ENCODE measurements at regions not wholly inside any gene's neighbourhood (a gene's known extent, or its start where the extent isn't known, plus 50 kb on each side); places are given as distances from the start of the nearest gene placed in this dataset.

- no peaks in the 10 kb centered on the region for H3K9me3 Mint-ChIP-seq (ENCODE audit: low read depth)
- TF ChIP-seq, protein P1, sequence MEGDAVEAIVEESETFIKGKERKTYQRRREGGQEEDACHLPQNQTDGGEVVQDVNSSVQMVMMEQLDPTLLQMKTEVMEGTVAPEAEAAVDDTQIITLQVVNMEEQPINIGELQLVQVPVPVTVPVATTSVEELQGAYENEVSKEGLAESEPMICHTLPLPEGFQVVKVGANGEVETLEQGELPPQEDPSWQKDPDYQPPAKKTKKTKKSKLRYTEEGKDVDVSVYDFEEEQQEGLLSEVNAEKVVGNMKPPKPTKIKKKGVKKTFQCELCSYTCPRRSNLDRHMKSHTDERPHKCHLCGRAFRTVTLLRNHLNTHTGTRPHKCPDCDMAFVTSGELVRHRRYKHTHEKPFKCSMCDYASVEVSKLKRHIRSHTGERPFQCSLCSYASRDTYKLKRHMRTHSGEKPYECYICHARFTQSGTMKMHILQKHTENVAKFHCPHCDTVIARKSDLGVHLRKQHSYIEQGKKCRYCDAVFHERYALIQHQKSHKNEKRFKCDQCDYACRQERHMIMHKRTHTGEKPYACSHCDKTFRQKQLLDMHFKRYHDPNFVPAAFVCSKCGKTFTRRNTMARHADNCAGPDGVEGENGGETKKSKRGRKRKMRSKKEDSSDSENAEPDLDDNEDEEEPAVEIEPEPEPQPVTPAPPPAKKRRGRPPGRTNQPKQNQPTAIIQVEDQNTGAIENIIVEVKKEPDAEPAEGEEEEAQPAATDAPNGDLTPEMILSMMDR (IDR thresholded peaks at IDR 0.05): no peak
- H3K27me3 Mint-ChIP-seq (ENCODE audit: low read depth): no peaks in the 10 kb centered on the region
- no peak for DNase-seq (ENCODE audit: low spot score)
- peaks cover 28% of the 10 kb centered on the region for H3K4me1 Mint-ChIP-seq (ENCODE audit: low read depth)
- H3K36me3 Mint-ChIP-seq (ENCODE audit: low read depth): no peaks in the 10 kb centered on the region
- H3K4me3 Mint-ChIP-seq (ENCODE audit: unreplicated experiment): no peak overlapping the region
- no peak overlapping the region for H3K27ac Mint-ChIP-seq (ENCODE audit: unreplicated experiment)
Observed at GRCh38 chr6:55696501-55696900, 117.5 kb upstream of the HMGCLL1 start.

- TF ChIP-seq, protein P1 (IDR thresholded peaks at IDR 0.05): no peak
- peak overlapping the region; percentile 28 for H3K27ac Mint-ChIP-seq (ENCODE audit: unreplicated experiment)
Observed at GRCh38 chr6:55696041-55696440, 117.0 kb upstream of the HMGCLL1 start.

DNA sequence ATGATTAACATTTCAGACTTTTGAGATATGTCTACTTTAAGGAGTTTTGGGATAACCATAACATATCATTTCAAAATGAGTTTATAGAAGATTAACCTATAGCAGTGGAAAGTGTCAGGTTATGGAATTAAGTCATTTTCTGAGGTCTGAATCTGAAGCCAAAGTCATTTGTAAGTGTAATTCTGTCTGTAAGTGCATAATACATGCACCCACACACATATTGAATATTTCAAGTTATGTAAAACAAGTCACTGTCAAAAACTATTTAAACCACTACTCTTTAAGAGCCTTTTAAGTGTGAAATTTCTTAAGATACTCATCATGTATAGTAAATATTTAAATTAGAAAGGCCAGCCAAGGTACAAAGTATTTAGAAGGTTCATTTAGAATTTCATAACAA is 115.8 kb upstream of the HMGCLL1 start:
- no peak overlapping the region for H3K27ac Mint-ChIP-seq (ENCODE audit: unreplicated experiment)
- H3K9me3 Mint-ChIP-seq (ENCODE audit: low read depth): no peaks in the 10 kb centered on the region
- H3K27me3 Mint-ChIP-seq (ENCODE audit: low read depth): no peaks in the 10 kb centered on the region
- TF ChIP-seq, protein P1 (IDR thresholded peaks at IDR 0.05): no peak
- no peak overlapping the region for H3K4me3 Mint-ChIP-seq (ENCODE audit: unreplicated experiment)
- DNase-seq (ENCODE audit: low spot score): no peak
- peaks cover 28% of the 10 kb centered on the region for H3K4me1 Mint-ChIP-seq (ENCODE audit: low read depth)
- H3K36me3 Mint-ChIP-seq (ENCODE audit: low read depth): no peaks in the 10 kb centered on the region

More at GRCh38 chr6:55696041-55696440, 117.0 kb upstream of the HMGCLL1 start:
- no peak for DNase-seq (ENCODE audit: low spot score)
- Mint-ChIP-seq H3K27me3 (ENCODE audit: low read depth) (no peaks in the 10 kb centered on the region), H3K9me3 (ENCODE audit: low read depth) (no peaks in the 10 kb centered on the region), H3K36me3 (ENCODE audit: low read depth) (no peaks in the 10 kb centered on the region), H3K4me1 (ENCODE audit: low read depth) (peaks cover 28% of the 10 kb centered on the region), H3K4me3 (ENCODE audit: unreplicated experiment) (no peak overlapping the region)

GRCh38 chr6:55694148-55694547 is 115.2 kb upstream of the HMGCLL1 start:
- DNase-seq (ENCODE audit: low spot score): no peak

DNA sequence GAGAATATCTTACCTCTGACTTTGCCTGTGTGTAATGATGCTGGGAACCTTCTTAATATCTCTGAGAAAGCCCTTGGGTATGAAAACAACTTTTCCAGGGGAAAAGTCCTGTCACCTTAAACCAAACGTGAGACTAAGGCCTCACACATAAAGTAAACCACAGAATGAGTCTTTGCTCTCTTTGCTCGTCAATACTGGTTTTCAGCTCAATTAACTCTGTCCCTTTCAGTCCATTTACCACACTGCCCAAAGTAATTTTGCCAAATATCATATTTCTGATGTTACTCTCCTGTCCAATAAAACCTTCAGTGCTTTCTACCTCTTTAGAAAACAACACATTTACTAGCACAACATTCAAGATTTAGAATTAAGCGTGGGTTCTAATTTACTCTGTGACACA is 100.5 kb upstream of the HMGCLL1 start:
- no peaks in the 10 kb centered on the region for H3K36me3 Mint-ChIP-seq (ENCODE audit: low read depth)
- H3K27ac Mint-ChIP-seq (ENCODE audit: unreplicated experiment): no peak overlapping the region
- TF ChIP-seq, protein P1 (IDR thresholded peaks at IDR 0.05): no peak
- H3K4me3 Mint-ChIP-seq (ENCODE audit: unreplicated experiment): no peak overlapping the region
- H3K9me3 Mint-ChIP-seq (ENCODE audit: low read depth): peaks cover 3% of the 10 kb centered on the region
- H3K4me1 Mint-ChIP-seq (ENCODE audit: low read depth): peaks cover 10% of the 10 kb centered on the region
- no peak for DNase-seq (ENCODE audit: low spot score)
- no peaks in the 10 kb centered on the region for H3K27me3 Mint-ChIP-seq (ENCODE audit: low read depth)

More at GRCh38 chr6:55694148-55694547, 115.2 kb upstream of the HMGCLL1 start:
- Mint-ChIP-seq H3K4me1 (ENCODE audit: low read depth) (peaks cover 28% of the 10 kb centered on the region), H3K27me3 (ENCODE audit: low read depth) (no peaks in the 10 kb centered on the region), H3K36me3 (ENCODE audit: low read depth) (no peaks in the 10 kb centered on the region), H3K9me3 (ENCODE audit: low read depth) (peaks cover under 1% of the 10 kb centered on the region), H3K27ac (ENCODE audit: unreplicated experiment) (no peak overlapping the region), H3K4me3 (ENCODE audit: unreplicated experiment) (no peak overlapping the region)
- TF ChIP-seq, protein P1 (IDR thresholded peaks at IDR 0.05): no peak

All from chondrocyte (in vitro differentiated cells).